Tibial artery (tissue), 4 donors: ENCODE measurements at regions not wholly inside any gene's neighbourhood (a gene's known extent, or its start where the extent isn't known, plus 50 kb on each side); places are given as distances from the start of the nearest gene placed in this dataset.

Source experiments
- DNase-seq, 2 donors: peaks; one replicate each; pipeline ENCODE4 v3.0.0-alpha.2; 2019
- H3K27ac ChIP-seq, 2 donors: fragments of 200-600 bp; sonication (generic) in 1 of 2; 1 replicate in 1 of 2; 2 replicates in 1 of 2; pipeline ENCODE4 v1.5.1; 2018 to 2019; ENCODE audit warnings: mild to moderate bottlenecking in 1 of 2
- H3K27me3 ChIP-seq, 2 donors: fragments of 200-600 bp; sonication (generic) in 1 of 2; one replicate each; pipeline versions ENCODE4 v1.5.1 to v1.6.0; 2016 to 2019
- H3K36me3 ChIP-seq, 3 donors: fragments of 200-600 bp; sonication (generic) in 2 of 3; one replicate each; pipeline ENCODE4 v1.5.1; 2016 to 2019; ENCODE audit warnings: mild to moderate bottlenecking in 2 of 3
- H3K4me1 ChIP-seq, 4 donors: fragments of 200-600 bp; sonication (generic) in 2 of 4; 1 replicate in 3 of 4; 2 replicates in 1 of 4; pipeline ENCODE4 v1.5.1; 2016 to 2019
- H3K4me3 ChIP-seq, 2 donors: fragments of 200-600 bp; sonication (generic) in 1 of 2; 1 replicate in 1 of 2; 2 replicates in 1 of 2; pipeline ENCODE4 v1.5.1; 2018 to 2019; ENCODE audit warnings: mild to moderate bottlenecking in 2 of 2
- H3K9me3 ChIP-seq, 3 donors: fragments of 200-600 bp; sonication (generic) in 1 of 3; one replicate each; pipeline ENCODE4 v1.5.1; 2016 to 2019
- intact Hi-C: fragments of 100-400 bp; cut with DNase I; formaldehyde crosslinking; loops from one replicate; pipeline ENCODE4 v1.15.0; 2023; ENCODE audit warnings: low total_unique reads
- TF ChIP-seq, protein P1 (sequence below), 2 experiments: fragments of 200-600 bp in 1 of 2; fragments of 450-650 bp in 1 of 2; IDR thresholded peaks; one replicate each; pipeline ENCODE4 v1.5.1; 2017 to 2019; ENCODE audit warnings: antibody characterized with exemption in 2 of 2, mild to moderate bottlenecking in 1 of 2, moderate library complexity in 1 of 2

- no peak for DNase-seq
- H3K9me3 ChIP-seq: no peaks in the 10 kb centered on the region
- H3K36me3 ChIP-seq: no peaks in the 10 kb centered on the region
- H3K27me3 ChIP-seq: no peaks in the 10 kb centered on the region
- TF ChIP-seq, protein P1, sequence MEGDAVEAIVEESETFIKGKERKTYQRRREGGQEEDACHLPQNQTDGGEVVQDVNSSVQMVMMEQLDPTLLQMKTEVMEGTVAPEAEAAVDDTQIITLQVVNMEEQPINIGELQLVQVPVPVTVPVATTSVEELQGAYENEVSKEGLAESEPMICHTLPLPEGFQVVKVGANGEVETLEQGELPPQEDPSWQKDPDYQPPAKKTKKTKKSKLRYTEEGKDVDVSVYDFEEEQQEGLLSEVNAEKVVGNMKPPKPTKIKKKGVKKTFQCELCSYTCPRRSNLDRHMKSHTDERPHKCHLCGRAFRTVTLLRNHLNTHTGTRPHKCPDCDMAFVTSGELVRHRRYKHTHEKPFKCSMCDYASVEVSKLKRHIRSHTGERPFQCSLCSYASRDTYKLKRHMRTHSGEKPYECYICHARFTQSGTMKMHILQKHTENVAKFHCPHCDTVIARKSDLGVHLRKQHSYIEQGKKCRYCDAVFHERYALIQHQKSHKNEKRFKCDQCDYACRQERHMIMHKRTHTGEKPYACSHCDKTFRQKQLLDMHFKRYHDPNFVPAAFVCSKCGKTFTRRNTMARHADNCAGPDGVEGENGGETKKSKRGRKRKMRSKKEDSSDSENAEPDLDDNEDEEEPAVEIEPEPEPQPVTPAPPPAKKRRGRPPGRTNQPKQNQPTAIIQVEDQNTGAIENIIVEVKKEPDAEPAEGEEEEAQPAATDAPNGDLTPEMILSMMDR (IDR thresholded peaks at IDR 0.05): no peak
- intact Hi-C loops: no loop called here
- no peaks in the 10 kb centered on the region for H3K4me1 ChIP-seq
- H3K27ac ChIP-seq: no peak overlapping the region
- H3K4me3 ChIP-seq: no peak overlapping the region
Observed at GRCh38 chr1:88204111-88204510, 480.0 kb upstream of the PKN2 start.

- intact Hi-C loops: no loop called here
- TF ChIP-seq, protein P1 (IDR thresholded peaks at IDR 0.05): no peak
- Histone ChIP-seq H3K27ac (no peak overlapping the region), H3K9me3 (no peaks in the 10 kb centered on the region), H3K4me1 (no peaks in the 10 kb centered on the region), H3K27me3 (no peaks in the 10 kb centered on the region), H3K36me3 (no peaks in the 10 kb centered on the region), H3K4me3 (no peak overlapping the region)
- DNase-seq: no peak
Observed at GRCh38 chr1:88204612-88205167, 479.4 kb upstream of the PKN2 start.

DNA sequence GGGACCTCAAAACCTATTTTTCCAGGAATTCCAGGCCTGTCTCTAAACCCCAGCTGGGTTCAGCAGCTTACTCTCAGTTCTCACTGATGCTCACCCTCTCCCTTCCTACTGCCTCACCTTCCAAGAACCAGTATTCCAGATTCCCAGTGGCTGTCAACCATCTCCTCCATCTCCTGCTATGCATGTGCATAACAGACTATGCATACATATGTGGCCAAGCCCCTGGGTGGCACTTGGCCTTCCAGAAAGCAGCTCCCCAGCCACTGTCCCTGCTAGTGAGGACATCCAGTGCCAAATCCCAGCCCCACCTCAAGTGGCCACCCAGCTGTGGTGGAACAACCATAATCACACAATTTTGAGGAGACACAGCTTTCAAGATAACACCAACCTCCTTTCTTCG, 475.7 kb upstream of the PKN2 start:
- Histone ChIP-seq H3K27ac (no peak overlapping the region), H3K4me3 (no peak overlapping the region), H3K27me3 (no peaks in the 10 kb centered on the region), H3K4me1 (no peaks in the 10 kb centered on the region), H3K9me3 (no peaks in the 10 kb centered on the region), H3K36me3 (no peaks in the 10 kb centered on the region)
- TF ChIP-seq, protein P1 (IDR thresholded peaks at IDR 0.05): no peak
- DNase-seq: no peak
- intact Hi-C loops: no loop called here

- Histone ChIP-seq H3K27ac (no peak overlapping the region), H3K36me3 (no peaks in the 10 kb centered on the region), H3K4me1 (no peaks in the 10 kb centered on the region), H3K9me3 (no peaks in the 10 kb centered on the region), H3K4me3 (no peak overlapping the region), H3K27me3 (no peaks in the 10 kb centered on the region)
- intact Hi-C loops: loop anchor here (5.0 kb wide), 1 partner anchor 292 kb away; no protein-coding TSS in a partner anchor
- DNase-seq: no peak
- TF ChIP-seq, protein P1 (IDR thresholded peaks at IDR 0.05): no peak
Observed at GRCh38 chr1:88210103-88210787, 473.8 kb upstream of the PKN2 start.

DNA sequence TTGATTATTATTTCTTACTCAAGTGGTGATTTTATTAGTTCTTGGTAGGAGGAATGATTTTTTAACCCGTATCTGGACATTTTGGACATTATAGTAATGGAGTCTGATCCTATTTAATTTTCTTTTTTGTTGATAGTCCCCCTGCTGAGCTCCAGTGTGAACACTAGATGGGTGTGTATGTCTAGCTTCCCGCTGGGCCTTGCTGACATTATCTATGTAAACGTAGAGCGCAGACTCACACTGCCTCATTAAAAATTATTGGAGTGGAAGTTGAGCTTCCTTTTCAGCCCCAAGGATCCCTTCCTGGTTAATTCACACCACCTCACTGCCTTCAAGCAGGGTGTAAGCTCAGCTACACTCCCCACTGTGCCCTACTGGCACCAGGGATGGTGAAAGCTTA, 467.6 kb upstream of the PKN2 start:
- no peaks in the 10 kb centered on the region for H3K9me3 ChIP-seq
- DNase-seq: no peak
- H3K36me3 ChIP-seq: no peaks in the 10 kb centered on the region
- no peaks in the 10 kb centered on the region for H3K27me3 ChIP-seq
- TF ChIP-seq, protein P1 (IDR thresholded peaks at IDR 0.05): no peak
- no peak overlapping the region for H3K4me3 ChIP-seq
- H3K4me1 ChIP-seq: no peaks in the 10 kb centered on the region
- intact Hi-C loops: no loop called here
- no peak overlapping the region for H3K27ac ChIP-seq
